Activated CD4-positive, alpha-beta T cell treated with anti-CD3 and anti-CD28 coated beads for 36 hours (primary cell): ENCODE measurements at regions not wholly inside any gene's neighbourhood (a gene's known extent, or its start where the extent isn't known, plus 50 kb on each side); places are given as distances from the start of the nearest gene placed in this dataset.

Experiments
- ATAC-seq: fragments of 200-7000 bp; cut with Tn5 transposase; one replicate; pipeline ENCODE4 v1.10.0; 2021; ENCODE audit warnings: mild to moderate bottlenecking, moderate library complexity
- CTCF ChIA-PET: fragments of 350-600 bp; sonication (Branson Sonifier 250); formaldehyde crosslinking; loops from one replicate; lab custom pipeline; 2021; ENCODE audit warnings: antibody characterized with exemption; lab: Charles Lee
- POLR2A ChIA-PET: fragments of 350-600 bp; sonication (Branson Sonifier 250); formaldehyde crosslinking; loops from one replicate; lab custom pipeline; 2021; ENCODE audit warnings: antibody characterized with exemption, inconsistent platforms; lab: Charles Lee
- DNase-seq: peaks from one replicate; pipeline ENCODE4 v3.0.0-alpha.2; 2020
- H3K27ac Mint-ChIP-seq: one replicate; pipeline ENCODE4 v1.8.0; 2021; ENCODE audit warnings: mixed read lengths
- H3K27me3 Mint-ChIP-seq: one replicate; pipeline ENCODE4 v1.8.0; 2021; ENCODE audit warnings: mixed read lengths
- H3K36me3 Mint-ChIP-seq: one replicate; pipeline ENCODE4 v1.8.0; 2021; ENCODE audit warnings: low read depth, mixed read lengths
- H3K4me1 Mint-ChIP-seq: one replicate; pipeline ENCODE4 v1.8.0; 2021; ENCODE audit warnings: mixed read lengths
- H3K4me3 Mint-ChIP-seq: one replicate; pipeline ENCODE4 v1.8.0; 2021; ENCODE audit warnings: mild to moderate bottlenecking, moderate library complexity, mixed read lengths
- H3K9me3 Mint-ChIP-seq: one replicate; pipeline ENCODE4 v1.8.0; 2021; ENCODE audit warnings: low read depth, mixed read lengths
- intact Hi-C, 2 experiments: fragments of 100-400 bp; cut with DNase I in 1 of 2; cut with micrococcal nuclease in 1 of 2; formaldehyde crosslinking; loops; one replicate each; pipeline versions ENCODE4 v1.14.2 to v1.15.1; 2022 to 2024; cut with DNase I, micrococcal nuclease

- Mint-ChIP-seq H3K4me3 (no peak overlapping the region), H3K9me3 (no peaks in the 10 kb centered on the region), H3K4me1 (peaks cover 7% of the 10 kb centered on the region), H3K36me3 (no peaks in the 10 kb centered on the region), H3K27ac (no peak overlapping the region), H3K27me3 (no peaks in the 10 kb centered on the region)
- DNase-seq = no peak
- ATAC-seq = no peak
- POLR2A ChIA-PET = no interaction called here
- CTCF ChIA-PET = interaction anchor here (0.5 to 1.7 kb wide), 3 partner anchors 23 to 287 kb away, joined by 3 read pairs; no protein-coding TSS in a partner anchor
- intact Hi-C loops = no loop called here
Observed at GRCh38 chr16:66298006-66298405, 68.5 kb upstream of the CDH5 start.

- Mint-ChIP-seq H3K27me3 (no peaks in the 10 kb centered on the region), H3K9me3 (no peaks in the 10 kb centered on the region), H3K4me1 (peaks cover 7% of the 10 kb centered on the region), H3K4me3 (no peak overlapping the region), H3K36me3 (no peaks in the 10 kb centered on the region), H3K27ac (no peak overlapping the region)
- CTCF ChIA-PET = interaction anchor here (0.6 kb wide), 1 partner anchor 20 kb away, joined by 3 read pairs; no protein-coding TSS in a partner anchor
- intact Hi-C loops = no loop called here
- ATAC-seq = no peak
- DNase-seq = no peak
- POLR2A ChIA-PET = no interaction called here
Observed at GRCh38 chr16:66296591-66296990, 69.9 kb upstream of the CDH5 start.

GRCh38 chr16:66295761-66296546, 70.5 kb upstream of the CDH5 start:
- no peak for ATAC-seq
- no peak overlapping the region for H3K27ac Mint-ChIP-seq

GRCh38 chr16:66295213-66295612, 71.3 kb upstream of the CDH5 start:
- Mint-ChIP-seq H3K9me3 (no peaks in the 10 kb centered on the region), H3K4me1 (peaks cover 7% of the 10 kb centered on the region), H3K27me3 (no peaks in the 10 kb centered on the region), H3K4me3 (no peak overlapping the region), H3K36me3 (no peaks in the 10 kb centered on the region), H3K27ac (no peak overlapping the region)
- no peak for ATAC-seq
- no peak for DNase-seq
- POLR2A ChIA-PET = no interaction called here
- CTCF ChIA-PET = no interaction called here
- intact Hi-C loops = no loop called here

More at GRCh38 chr16:66295761-66296546, 70.5 kb upstream of the CDH5 start:
- Mint-ChIP-seq H3K36me3 (no peaks in the 10 kb centered on the region), H3K27me3 (no peaks in the 10 kb centered on the region), H3K9me3 (no peaks in the 10 kb centered on the region), H3K4me1 (peaks cover 7% of the 10 kb centered on the region), H3K4me3 (no peak overlapping the region)
- POLR2A ChIA-PET = no interaction called here
- intact Hi-C loops = no loop called here
- CTCF ChIA-PET = interaction anchor here (0.6 kb wide), 1 partner anchor 19 kb away, joined by 3 read pairs; no protein-coding TSS in a partner anchor
- no peak for DNase-seq

- DNase-seq (no peak), ATAC-seq (no peak)
- no peak overlapping the region for H3K4me3 Mint-ChIP-seq
- H3K9me3 Mint-ChIP-seq = no peaks in the 10 kb centered on the region
- no peaks in the 10 kb centered on the region for H3K27me3 Mint-ChIP-seq
- ChIA-PET POLR2A (no interaction called here), CTCF (no interaction called here)
- H3K36me3 Mint-ChIP-seq = no peaks in the 10 kb centered on the region
- H3K4me1 Mint-ChIP-seq = peaks cover 5% of the 10 kb centered on the region
- no peak overlapping the region for H3K27ac Mint-ChIP-seq
- intact Hi-C loops = no loop called here
Observed at GRCh38 chr16:66294507-66294906, 72.0 kb upstream of the CDH5 start.

GRCh38 chr16:66293932-66294331, 72.6 kb upstream of the CDH5 start:
- H3K9me3 Mint-ChIP-seq = no peaks in the 10 kb centered on the region
- DNase-seq (no peak), ATAC-seq (no peak)
- H3K4me1 Mint-ChIP-seq = no peaks in the 10 kb centered on the region
- H3K4me3 Mint-ChIP-seq = no peak overlapping the region
- H3K36me3 Mint-ChIP-seq = no peaks in the 10 kb centered on the region
- ChIA-PET CTCF (no interaction called here), POLR2A (no interaction called here)
- H3K27ac Mint-ChIP-seq = no peak overlapping the region
- no peaks in the 10 kb centered on the region for H3K27me3 Mint-ChIP-seq
- intact Hi-C loops = no loop called here

- Mint-ChIP-seq H3K4me3 (no peak overlapping the region), H3K9me3 (no peaks in the 10 kb centered on the region), H3K4me1 (no peaks in the 10 kb centered on the region), H3K27me3 (no peaks in the 10 kb centered on the region), H3K36me3 (no peaks in the 10 kb centered on the region), H3K27ac (no peak overlapping the region)
- POLR2A ChIA-PET = no interaction called here
- intact Hi-C loops = no loop called here
- no peak for ATAC-seq
- no peak for DNase-seq
- CTCF ChIA-PET = interaction anchor here (0.6 kb wide), 1 partner anchor 465 kb away, joined by 3 read pairs; no protein-coding TSS in a partner anchor
Observed at GRCh38 chr16:66293207-66293735, 73.2 kb upstream of the CDH5 start.

- no peaks in the 10 kb centered on the region for H3K9me3 Mint-ChIP-seq
- POLR2A ChIA-PET = no interaction called here
- no peaks in the 10 kb centered on the region for H3K36me3 Mint-ChIP-seq
- no peaks in the 10 kb centered on the region for H3K27me3 Mint-ChIP-seq
- intact Hi-C loops = no loop called here
- no peak overlapping the region for H3K4me3 Mint-ChIP-seq
- CTCF ChIA-PET = no interaction called here
- H3K27ac Mint-ChIP-seq = no peak overlapping the region
- DNase-seq = no peak
- no peak for ATAC-seq
- no peaks in the 10 kb centered on the region for H3K4me1 Mint-ChIP-seq
Observed at GRCh38 chr16:66292241-66292935, 74.1 kb upstream of the CDH5 start.

GRCh38 chr16:66291833-66292232, 74.7 kb upstream of the CDH5 start:
- H3K36me3 Mint-ChIP-seq = no peaks in the 10 kb centered on the region
- no peak overlapping the region for H3K4me3 Mint-ChIP-seq
- DNase-seq (no peak), ATAC-seq (no peak)
- intact Hi-C loops = no loop called here
- H3K9me3 Mint-ChIP-seq = no peaks in the 10 kb centered on the region
- H3K27ac Mint-ChIP-seq = no peak overlapping the region
- CTCF ChIA-PET = no interaction called here
- H3K27me3 Mint-ChIP-seq = no peaks in the 10 kb centered on the region
- POLR2A ChIA-PET = no interaction called here
- no peaks in the 10 kb centered on the region for H3K4me1 Mint-ChIP-seq

- DNase-seq = no peak
- no peak overlapping the region for H3K4me3 Mint-ChIP-seq
Observed at GRCh38 chr16:66290431-66290830, 76.1 kb upstream of the CDH5 start.

GRCh38 chr16:66289986-66290385, 76.5 kb upstream of the CDH5 start:
- no peak for DNase-seq
- H3K4me3 Mint-ChIP-seq = no peak overlapping the region
- ATAC-seq = no peak
- ChIA-PET POLR2A (no interaction called here), CTCF (interaction anchor here (0.9 kb wide), 1 partner anchor 106 kb away, joined by 3 read pairs; no protein-coding TSS in a partner anchor)
- H3K4me1 Mint-ChIP-seq = no peaks in the 10 kb centered on the region
- H3K27ac Mint-ChIP-seq = no peak overlapping the region
- no peaks in the 10 kb centered on the region for H3K9me3 Mint-ChIP-seq
- no peaks in the 10 kb centered on the region for H3K27me3 Mint-ChIP-seq
- intact Hi-C loops = no loop called here
- no peaks in the 10 kb centered on the region for H3K36me3 Mint-ChIP-seq

More at GRCh38 chr16:66290431-66290830, 76.1 kb upstream of the CDH5 start:
- Mint-ChIP-seq H3K9me3 (no peaks in the 10 kb centered on the region), H3K27ac (no peak overlapping the region), H3K4me1 (no peaks in the 10 kb centered on the region), H3K36me3 (no peaks in the 10 kb centered on the region), H3K27me3 (no peaks in the 10 kb centered on the region)
- ChIA-PET CTCF (interaction anchor here (0.9 kb wide), 1 partner anchor 105 kb away, joined by 3 read pairs; no protein-coding TSS in a partner anchor), POLR2A (no interaction called here)
- intact Hi-C loops = no loop called here
- ATAC-seq = no peak
